BE2C (cell line): ENCODE measurements at regions not wholly inside any gene's neighbourhood (a gene's known extent, or its start where the extent isn't known, plus 50 kb on each side); places are given as distances from the start of the nearest gene placed in this dataset.

ENCODE experiments used
- DNase-seq: peaks from one replicate; pipeline ENCODE4 v3.0.0-alpha.2; 2020
- H3K27me3 ChIP-seq: fragments of 250-450 bp; sonication (Bioruptor Pico); 2 replicates; pipeline ENCODE4 v1.5.1; 2020; ENCODE audit warnings: mild to moderate bottlenecking
- H3K36me3 ChIP-seq: fragments of 250-450 bp; sonication (Bioruptor Pico); 2 replicates; pipeline ENCODE4 v1.5.1; 2020; ENCODE audit warnings: mild to moderate bottlenecking
- H3K4me1 ChIP-seq: fragments of 250-450 bp; sonication (Bioruptor Pico); 2 replicates; pipeline ENCODE4 v1.5.1; 2020
- H3K4me3 ChIP-seq: 2 replicates; pipeline ENCODE4 v1.5.1; 2011; ENCODE audit warnings: low read depth, low read length
- H3K9me3 ChIP-seq: fragments of 250-450 bp; sonication (Bioruptor Pico); 2 replicates; pipeline ENCODE4 v1.5.1; 2020
- CTCF ChIP-seq: IDR thresholded peaks from 2 replicates; pipeline ENCODE4 v1.5.1; 2012; ENCODE audit warnings: mild to moderate bottlenecking, low read depth, low read length

- no peak overlapping the region for H3K4me3 ChIP-seq
- TF ChIP-seq CTCF: no peak
- H3K27me3 ChIP-seq: no peaks in the 10 kb centered on the region
- no peaks in the 10 kb centered on the region for H3K36me3 ChIP-seq
- H3K9me3 ChIP-seq: no peaks in the 10 kb centered on the region
- DNase-seq: no peak
- H3K4me1 ChIP-seq: no peaks in the 10 kb centered on the region
Observed at GRCh38 chr9:73038089-73038509, 85.2 kb upstream of the ALDH1A1 start.

- Histone ChIP-seq H3K4me1 (no peaks in the 10 kb centered on the region), H3K9me3 (no peaks in the 10 kb centered on the region), H3K4me3 (no peak overlapping the region), H3K27me3 (no peaks in the 10 kb centered on the region), H3K36me3 (no peaks in the 10 kb centered on the region)
- no peak for TF ChIP-seq CTCF
- DNase-seq: no peak
Observed at GRCh38 chr9:73037613-73038012, 84.8 kb upstream of the ALDH1A1 start.

GRCh38 chr9:73034962-73035361, 82.1 kb upstream of the ALDH1A1 start:
- Histone ChIP-seq H3K9me3 (no peaks in the 10 kb centered on the region), H3K36me3 (no peaks in the 10 kb centered on the region), H3K27me3 (no peaks in the 10 kb centered on the region), H3K4me3 (no peak overlapping the region), H3K4me1 (no peaks in the 10 kb centered on the region)
- DNase-seq: no peak
- no peak for TF ChIP-seq CTCF

- H3K36me3 ChIP-seq: no peaks in the 10 kb centered on the region
- no peak overlapping the region for H3K4me3 ChIP-seq
- no peaks in the 10 kb centered on the region for H3K27me3 ChIP-seq
- TF ChIP-seq CTCF: no peak
- H3K4me1 ChIP-seq: no peaks in the 10 kb centered on the region
- no peak for DNase-seq
- H3K9me3 ChIP-seq: no peaks in the 10 kb centered on the region
Observed at GRCh38 chr9:73031350-73031749, 78.5 kb upstream of the ALDH1A1 start.

GRCh38 chr9:73030370-73031030, 77.6 kb upstream of the ALDH1A1 start:
- H3K9me3 ChIP-seq: no peaks in the 10 kb centered on the region
- H3K4me1 ChIP-seq: no peaks in the 10 kb centered on the region
- no peak for TF ChIP-seq CTCF
- DNase-seq: no peak
- H3K27me3 ChIP-seq: no peaks in the 10 kb centered on the region
- H3K36me3 ChIP-seq: no peaks in the 10 kb centered on the region
- no peak overlapping the region for H3K4me3 ChIP-seq

- no peaks in the 10 kb centered on the region for H3K4me1 ChIP-seq
Observed at GRCh38 chr9:73029346-73029745, 76.5 kb upstream of the ALDH1A1 start.

More at GRCh38 chr9:73029346-73029745, 76.5 kb upstream of the ALDH1A1 start:
- H3K4me3 ChIP-seq: no peak overlapping the region
- TF ChIP-seq CTCF: no peak
- H3K9me3 ChIP-seq: no peaks in the 10 kb centered on the region
- DNase-seq: no peak
- H3K36me3 ChIP-seq: no peaks in the 10 kb centered on the region
- H3K27me3 ChIP-seq: no peaks in the 10 kb centered on the region
